GM18508 (cell line): ENCODE measurements at regions not wholly inside any gene's neighbourhood (a gene's known extent, or its start where the extent isn't known, plus 50 kb on each side); places are given as distances from the start of the nearest gene placed in this dataset.

Experiments
- ATAC-seq: cut with Tn5 transposase; IDR thresholded peaks from one replicate; pipeline ENCODE4 v1.9.1; 2021; ENCODE audit warnings: moderate number of reproducible peaks; ENCODE audit not compliant: insufficient read depth, unreplicated experiment

DNA sequence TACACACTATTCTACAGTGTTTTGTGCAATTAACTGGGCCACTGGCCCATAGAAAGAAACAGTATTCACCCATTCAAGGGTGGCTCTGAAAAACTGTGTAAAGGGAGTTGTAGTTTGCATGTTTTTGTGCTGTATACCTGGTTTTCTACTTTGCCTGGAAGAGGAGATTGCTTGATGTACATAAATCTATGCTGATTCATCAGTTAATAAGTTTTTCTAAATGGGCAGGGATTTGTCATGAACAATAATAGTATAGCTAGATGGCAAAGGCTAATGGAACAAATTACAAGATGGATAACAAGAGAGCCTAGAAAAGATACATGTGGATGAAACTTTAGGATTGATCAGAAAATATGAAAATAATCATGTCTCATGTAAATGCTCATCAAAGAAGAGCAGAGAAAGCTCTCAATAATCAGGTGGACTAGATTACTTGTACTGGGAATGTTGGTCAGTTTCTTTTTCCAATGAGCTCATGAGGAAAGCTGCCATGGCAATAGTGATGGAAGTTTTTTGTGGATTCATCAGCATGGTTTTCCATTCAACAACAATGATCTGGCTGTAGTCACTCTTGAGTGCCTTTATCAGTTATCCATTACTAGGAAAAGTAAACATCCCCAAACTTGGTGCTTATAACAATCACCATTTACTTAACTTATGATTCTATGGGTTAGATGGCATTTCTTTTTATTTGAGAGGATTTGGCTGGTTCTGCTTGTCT, 602.8 kb downstream of the BRINP3 start:
- ATAC-seq, result no peak

DNA sequence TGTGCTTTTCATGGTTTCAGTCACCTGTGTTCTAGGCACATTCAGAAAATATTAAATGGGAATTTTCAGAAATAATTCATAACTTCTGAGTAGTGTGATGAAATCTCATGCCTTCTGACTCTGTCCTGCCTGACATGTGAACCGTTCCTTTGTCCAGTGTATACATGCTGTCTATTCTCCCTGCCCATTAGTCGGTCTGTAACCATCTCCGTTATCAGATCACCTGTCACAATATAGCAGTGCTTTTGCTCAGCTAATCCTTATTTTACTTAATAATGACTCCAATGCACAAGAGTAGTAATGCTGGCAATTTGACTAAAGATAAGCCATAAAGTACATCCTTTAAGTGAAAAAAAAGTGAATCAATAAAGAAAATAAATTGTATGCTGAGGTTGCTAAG, 597.5 kb downstream of the BRINP3 start:
- ATAC-seq, result no peak

DNA sequence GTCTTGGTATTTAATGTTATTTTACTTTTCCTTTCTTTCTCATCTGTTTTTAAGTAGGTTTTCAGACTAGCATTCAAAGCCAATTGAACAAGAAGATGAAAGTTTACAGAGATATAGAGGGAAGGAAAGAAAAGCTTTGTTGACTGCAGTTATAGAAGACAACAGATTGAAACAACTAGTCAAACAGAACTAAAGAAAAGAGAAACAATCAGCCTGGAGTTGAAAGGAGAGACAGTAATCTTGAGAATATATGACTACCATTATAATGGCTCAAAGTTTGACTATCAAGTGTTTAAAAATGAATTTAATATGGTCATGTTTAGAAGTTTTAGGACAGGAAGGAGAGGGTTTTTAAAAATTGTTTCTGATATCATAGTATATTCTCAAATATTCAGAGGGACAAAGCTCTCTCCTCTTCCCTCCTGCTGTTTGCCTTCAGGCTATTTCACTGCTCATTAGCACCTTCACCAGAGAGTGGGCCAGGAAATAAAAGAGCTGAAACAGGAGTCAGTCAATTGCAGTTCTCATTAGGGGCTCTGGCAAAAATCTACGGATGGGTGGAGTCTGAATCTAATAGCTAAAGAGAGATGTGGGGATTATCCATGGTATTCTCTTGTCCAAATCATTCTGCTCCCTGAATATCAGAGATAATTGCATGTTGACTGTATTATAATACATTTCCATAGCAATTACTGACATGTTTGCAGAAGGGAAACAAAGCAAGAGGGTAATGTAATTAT, 577.8 kb downstream of the BRINP3 start:
- ATAC-seq, result no peak

DNA sequence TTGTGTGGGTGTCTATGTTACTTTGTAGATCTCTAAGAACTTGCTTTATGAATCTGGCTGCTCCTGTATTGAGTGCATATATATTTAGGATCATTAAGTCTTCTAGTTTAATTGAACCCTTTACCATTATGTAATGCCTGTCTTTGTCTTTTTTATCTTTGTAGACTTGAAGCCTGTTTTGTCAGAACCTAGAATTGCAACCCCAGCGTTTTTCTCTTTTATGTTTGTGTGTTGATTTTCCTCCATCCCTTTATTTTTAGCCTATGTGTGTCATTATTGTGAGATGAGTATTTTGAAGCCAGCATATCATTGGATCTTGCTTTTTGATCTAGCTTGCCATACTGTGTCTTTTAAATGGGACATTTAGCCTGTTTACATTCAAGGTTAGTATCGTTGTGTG, 573.2 kb downstream of the BRINP3 start:
- no peak for ATAC-seq

DNA sequence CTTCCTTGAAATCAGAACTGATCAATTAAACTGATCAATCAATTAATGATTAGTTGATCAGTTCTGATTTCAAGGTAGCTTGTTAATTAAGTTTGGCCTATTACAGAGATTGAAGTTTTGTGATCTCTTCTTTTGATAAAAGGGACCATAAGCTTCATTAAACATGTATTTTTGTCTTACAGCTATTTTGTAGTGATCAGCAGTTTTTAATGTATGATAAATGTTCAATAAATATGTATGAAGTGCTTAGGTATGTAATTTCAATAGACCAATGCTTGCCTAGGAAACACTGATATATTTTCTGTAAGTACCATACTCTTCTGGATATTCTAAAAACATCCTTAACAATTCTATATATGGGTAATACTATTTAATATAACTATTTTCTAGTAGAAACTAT, 569.6 kb downstream of the BRINP3 start:
- no peak for ATAC-seq

DNA sequence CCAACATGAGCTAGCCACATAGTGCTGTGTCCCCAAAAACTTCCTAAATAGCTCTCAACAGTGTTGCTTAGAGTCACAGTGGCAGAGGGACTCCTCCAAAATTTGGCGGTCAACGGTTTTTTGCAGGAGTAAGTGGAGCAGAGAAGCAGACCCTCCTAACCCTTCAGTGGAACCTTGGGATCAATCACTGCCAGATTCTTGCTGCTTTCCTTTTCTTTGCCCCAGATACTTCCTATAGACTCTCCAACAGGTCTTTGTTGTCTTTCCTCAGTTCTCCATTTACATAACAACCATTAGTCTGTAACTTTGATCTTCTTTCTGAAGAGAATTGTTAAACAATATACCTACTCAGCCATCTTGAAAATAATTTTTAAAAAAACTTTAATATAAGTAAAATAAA, 556.1 kb downstream of the BRINP3 start:
- no peak for ATAC-seq

DNA sequence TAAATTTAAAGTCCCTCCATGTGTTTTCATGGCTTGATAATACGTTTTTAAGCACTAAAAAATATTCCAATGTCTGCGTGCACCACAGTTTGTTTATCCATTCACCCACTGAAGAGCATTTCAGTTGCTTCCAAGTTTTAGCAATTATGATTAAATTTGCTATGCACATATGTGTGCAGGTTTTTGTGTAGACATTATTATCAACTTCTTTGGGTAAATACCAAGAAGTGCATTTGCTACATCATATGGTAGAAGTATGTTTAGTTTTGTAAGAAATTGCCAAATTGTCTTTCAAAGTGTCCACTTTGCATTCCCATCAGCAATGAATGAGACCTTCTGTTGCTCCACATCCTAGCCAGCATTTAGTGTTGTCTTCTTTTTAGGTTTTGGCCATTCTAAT, 550.0 kb downstream of the BRINP3 start:
- ATAC-seq, result no peak

DNA sequence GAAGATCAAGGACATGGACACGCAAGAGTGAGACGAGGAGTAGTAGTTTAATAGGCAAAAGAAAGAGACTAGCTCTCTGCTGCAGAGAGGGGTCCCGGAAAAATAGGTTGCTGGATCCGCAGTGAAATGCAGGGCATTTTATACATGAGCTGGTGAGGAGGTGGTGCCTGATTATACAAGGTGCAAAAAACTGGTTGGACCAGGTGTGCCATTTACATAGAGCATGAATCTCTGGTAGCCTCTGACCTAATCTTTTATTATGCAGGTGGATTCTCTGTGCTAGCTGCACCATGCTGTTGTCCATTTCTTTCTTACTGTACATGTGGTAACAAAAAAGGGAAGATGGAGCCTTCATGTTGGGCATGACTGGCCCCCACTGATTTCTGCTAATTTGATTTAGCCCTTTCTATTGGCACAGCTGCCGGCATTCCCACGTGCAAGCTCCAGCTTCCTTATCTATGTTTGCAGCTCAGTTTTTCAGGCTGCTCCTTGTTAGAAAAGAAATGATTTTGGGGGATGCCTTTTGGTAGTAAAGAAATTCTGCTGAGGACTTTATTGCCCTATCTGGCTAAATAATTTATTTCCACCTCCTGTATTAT, 548.1 kb downstream of the BRINP3 start:
- no peak for ATAC-seq

DNA sequence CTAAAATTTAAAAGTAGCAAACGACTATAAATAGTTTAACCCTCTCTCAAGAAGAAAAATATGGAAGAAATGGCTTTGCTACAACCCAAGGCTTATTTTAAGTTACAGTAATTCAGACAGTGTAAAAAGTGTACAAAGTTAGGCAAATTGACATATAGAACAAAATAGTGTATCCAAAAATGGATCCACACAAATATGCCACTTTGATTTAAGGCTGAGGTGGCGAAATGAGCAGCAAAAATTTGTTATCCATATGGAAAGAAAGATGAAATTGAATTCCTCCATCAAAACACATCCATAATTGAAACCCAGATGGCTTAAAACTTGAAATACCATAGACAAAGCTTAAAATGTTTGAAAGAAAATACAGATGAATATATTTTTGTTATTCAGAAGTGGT, 540.8 kb downstream of the BRINP3 start:
- no peak for ATAC-seq

DNA sequence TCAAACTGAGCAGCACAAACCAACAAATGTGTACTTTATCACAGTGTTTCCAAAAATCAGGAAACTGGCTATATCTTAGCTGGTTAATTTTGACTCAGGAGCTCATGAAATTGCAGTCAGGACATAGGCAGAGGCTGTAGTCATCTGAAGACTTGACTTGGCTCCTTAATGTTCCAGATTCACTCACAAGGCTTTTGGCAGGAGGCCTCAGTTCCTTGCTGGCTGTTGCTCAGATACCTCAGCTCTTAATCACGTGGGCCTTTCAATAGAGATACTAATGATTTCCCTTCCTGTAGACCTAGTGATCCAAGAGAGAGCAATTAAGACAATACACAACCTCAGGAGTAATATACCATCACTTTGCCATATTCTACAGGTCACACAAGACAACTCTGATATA, 537.7 kb downstream of the BRINP3 start:
- ATAC-seq, result no peak

DNA sequence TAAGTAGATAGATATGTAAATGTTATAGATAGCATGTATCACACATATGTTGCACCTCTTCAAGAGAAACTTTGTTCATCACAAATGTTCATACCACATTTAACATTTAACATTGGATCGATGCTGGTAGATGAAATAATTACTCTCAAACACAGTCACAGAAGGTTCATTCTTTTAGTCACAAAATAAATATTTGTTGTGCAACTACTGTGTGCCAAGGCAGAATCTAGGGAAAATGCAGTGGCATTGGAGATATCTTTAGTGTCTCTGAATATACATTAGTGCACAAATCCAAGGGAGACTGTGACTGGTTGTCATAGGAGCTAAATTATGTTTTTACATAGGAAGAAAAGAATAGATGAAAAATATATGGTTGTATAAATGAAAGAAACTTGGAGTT, 535.7 kb downstream of the BRINP3 start:
- no peak for ATAC-seq

DNA sequence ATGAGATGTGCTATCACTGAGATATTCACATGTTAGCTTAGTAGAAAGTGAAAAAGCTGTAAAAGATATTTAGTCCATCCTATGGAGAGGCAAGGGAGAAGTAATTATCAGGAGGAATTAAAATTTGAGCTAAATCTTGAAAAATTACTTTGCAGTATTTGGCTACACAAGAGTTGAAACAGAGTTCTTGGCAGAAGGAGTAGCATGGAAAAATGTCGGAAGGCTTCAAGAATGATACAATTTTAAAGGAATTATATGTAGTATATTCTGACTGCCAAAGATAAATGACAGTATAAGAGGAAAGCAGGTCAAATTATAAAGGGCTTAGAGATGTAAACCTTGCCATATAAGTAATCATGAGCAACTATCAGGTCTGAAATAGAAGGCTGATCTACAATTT, 518.9 kb downstream of the BRINP3 start:
- ATAC-seq, result no peak

DNA sequence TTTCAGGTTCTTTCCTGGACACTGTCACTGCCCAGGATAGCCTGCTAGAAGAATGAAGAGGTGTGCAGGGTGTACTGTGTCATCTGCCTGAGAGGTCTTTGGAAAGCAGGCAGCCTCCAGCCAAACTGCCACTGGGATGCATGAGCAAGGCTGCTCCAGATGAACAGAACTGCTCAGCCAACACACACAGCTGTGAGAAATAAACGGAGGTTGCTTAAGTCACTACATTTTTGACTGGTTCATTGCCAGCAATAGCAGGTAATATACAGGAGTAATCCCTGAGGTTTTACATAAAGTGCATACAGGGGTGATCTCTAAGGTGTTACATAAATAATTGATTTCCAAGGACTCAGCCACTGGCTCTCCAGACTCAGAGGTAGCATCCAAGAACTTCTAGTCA, 516.9 kb downstream of the BRINP3 start:
- ATAC-seq, result no peak

DNA sequence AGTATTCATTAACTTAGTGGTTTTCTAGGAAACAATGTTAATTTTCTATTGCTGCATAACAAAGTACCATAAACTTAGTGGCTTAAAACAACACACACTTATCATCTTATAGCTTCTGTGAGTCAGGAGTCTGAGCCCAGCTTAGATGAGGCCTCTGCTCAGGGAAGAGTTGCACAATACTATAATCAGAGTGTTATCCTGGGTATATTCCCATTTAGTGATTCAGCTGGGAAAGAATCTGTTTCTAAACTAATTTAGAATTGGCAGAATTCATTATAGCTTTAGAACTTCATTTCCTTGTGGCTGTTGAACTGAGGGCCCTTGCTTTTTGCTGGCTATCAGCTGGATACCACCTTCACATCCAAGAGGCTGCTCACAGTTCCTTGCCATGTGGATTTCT, 515.5 kb downstream of the BRINP3 start:
- no peak for ATAC-seq

DNA sequence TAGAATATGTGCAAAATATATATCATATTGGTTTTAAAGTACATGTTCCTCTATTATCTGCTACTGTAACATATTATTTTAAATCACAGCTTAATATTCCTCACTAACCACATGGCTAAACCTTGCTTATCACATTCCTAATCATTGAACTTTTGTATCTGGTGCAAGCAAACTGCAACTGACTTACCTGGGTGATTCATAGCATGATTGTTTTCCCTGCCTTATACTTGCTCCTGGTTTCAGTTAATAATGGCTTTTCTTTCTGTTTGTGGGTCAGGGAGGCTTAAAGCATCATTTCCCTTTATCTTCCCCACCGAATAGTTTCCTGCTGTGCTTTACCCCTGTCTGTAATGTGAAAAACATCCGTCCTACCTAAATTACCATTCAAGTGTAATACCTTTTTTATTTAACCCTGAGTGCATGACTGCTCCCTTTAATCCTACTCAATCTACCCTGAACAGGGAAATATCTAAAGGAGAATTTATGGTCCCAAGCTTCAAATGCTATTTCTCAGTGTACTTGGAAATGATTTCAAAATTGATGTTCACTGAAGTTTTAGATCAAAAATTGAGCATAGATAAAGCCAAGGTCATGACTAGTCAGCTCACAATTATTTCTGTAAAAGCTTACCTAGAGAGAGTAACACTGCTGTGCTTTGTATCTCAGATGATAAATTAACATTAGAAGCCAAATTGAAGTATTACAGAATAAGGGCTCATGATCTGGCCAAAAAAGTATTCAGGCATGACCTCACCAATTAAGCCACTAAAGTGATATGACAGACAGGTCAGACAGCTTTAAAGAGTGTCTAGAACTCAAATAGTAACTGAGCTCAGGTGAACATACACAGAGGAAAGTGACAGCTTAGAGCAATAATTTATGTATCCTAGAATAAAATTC, 507.1 kb downstream of the BRINP3 start:
- no peak for ATAC-seq

DNA sequence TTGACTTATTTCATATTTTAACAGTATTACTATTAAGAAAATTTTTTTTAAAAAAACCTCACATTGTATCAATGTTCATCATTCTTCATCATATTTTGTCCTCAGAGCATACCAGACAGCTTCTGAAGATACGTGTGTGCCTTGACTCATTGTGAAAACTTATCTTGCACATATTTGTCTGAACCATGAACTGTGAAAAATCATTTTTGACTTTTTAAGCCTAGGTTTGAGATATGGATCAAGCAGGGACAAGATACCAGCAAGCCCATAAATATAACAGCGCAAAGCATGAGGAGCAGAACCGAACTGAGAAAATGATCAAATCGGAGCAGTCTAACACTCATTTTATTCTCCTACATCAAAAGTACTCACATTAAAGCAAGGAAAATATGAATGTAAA, 506.0 kb downstream of the BRINP3 start:
- no peak for ATAC-seq

DNA sequence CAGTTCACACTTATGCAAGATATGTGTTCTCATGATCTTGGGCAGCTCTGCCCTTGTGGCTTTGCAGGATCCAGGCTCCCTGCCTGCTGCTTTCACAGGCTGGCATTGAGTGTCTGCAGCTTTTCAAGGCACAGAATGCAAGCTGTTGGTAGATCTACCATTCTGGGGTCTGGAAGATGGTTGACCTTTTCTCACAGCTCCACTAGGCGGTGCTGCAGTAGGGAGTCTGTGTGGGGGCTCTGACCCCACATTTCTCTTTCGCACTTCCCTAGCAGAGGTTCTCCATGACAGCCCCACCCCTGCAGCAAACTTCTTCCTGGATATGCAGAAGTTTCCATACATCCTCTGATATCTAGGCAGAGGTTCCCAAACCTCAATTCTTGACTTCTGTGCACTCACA, 500.5 kb downstream of the BRINP3 start:
- no peak for ATAC-seq

DNA sequence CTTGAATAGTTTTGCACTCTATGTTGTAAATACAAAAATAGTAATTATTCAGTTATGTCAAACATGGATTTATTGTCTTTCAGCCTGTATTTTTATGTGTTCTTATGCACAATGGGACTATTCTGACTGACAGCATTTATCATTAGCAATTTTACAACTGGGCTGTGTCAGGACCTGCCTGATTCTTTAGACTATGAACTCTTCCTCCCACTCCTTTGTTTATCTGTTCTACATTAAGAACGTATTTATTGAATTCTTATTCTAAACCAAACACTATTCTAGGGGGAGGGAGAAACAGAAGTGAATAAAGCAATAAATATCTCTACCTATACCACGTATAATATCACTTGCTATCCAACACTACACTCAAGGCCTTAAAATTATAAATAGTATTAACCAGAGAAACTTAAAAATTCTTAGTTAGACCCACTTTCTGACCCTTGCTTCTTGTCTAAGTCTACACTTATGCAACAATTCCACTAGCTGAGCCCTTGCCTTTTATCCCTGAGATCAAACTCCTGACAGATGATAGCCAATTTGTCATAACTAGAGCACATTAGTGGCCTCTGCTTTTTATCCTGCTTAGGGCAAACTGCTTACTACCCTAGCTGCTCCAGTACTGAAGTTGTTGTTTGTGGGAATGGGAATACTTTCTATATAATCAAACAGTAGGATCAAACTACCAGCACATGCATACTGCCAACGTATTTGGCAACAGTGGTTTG, 494.3 kb downstream of the BRINP3 start:
- ATAC-seq, result no peak

DNA sequence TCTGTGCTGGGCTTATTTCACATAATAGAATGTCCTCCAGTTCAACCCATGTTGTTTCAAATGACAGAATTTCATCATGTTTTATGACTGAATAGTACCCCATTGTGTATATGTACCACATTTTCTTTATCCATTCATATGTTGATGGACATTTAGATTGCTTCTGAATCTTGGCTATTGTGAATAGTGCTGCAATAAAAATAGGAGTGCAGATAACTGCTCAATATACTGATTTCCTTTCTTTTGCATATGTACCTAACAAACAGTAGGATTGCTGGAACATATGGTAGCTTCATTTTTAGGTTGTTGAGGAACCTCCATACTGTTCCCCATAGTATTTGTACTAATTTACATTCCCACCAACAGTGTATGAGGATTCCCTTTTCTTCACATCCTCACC, 491.1 kb downstream of the BRINP3 start:
- ATAC-seq, result no peak

DNA sequence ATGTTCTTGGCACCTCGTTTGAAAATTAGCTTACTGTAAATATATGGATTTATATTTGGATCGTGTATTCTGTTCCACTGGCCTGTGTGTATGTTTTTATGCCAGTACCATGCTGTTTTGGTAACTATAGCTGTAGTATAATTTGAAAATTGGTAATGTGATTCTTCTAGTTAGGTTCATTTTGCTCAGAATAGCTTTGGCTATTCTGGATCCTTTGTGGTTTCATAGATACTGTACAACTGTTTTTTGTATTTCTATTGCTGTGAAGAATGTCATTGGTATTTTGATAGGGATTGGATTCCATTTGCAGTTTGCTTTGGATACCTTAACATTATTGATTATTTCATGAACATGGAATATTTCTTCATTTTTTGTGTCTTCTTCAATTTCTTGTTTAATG, 490.2 kb downstream of the BRINP3 start:
- no peak for ATAC-seq
